ENCODE measurements at regions not wholly inside any gene's neighbourhood (a gene's known extent, or its start where the extent isn't known, plus 50 kb on each side); places are given as distances from the start of the nearest gene placed in this dataset.
A peak's percentile ranks its signal among the peaks of the same experiment; 100 is the strongest.
"Not testable (repeated sequence)": the region's sequence is repeated elsewhere in the genome, so short reads cannot be mapped to it uniquely, and the experiment has no call there.

DNA sequence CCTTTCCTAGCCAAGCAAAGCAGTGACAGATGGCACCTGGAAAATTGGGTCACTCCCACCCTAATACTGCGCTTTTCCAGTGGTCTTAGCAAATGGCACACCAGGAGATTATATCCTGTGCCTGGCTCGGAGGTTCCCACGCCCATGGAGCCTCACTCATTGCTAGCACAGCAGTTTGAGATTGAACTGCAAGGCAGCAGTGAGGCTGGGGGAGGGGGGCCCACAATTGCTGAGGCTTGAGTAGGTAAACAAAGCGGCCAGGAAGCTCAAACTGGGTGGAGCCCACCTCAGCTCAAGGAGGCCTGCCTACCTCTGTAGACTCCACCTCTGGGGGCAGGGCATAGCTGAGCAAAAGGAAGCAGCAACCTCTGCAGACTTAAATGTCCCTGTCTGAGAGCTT lies 635.0 kb downstream of the C12orf50 start:
- DNase-seq: not testable (repeated sequence)

DNA sequence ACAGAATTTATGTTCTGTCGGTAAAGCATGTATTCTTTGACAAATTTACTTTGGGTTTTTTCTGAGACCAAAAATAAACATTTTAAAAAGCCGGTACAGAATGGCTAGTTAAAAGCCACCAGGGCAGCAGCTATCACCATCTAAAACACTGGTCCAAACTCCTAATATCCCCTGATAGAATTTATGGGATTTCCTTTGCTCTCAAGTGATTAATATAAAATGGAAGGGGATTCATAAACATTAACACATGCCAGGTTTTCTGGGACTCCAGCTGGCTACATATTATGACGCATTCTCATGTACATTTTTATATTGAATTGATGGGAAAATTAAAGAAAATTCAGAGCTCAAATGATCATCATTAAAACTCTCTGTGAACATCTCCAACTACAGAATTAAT lies 640.8 kb downstream of the C12orf50 start:
- no peak for DNase-seq

DNA sequence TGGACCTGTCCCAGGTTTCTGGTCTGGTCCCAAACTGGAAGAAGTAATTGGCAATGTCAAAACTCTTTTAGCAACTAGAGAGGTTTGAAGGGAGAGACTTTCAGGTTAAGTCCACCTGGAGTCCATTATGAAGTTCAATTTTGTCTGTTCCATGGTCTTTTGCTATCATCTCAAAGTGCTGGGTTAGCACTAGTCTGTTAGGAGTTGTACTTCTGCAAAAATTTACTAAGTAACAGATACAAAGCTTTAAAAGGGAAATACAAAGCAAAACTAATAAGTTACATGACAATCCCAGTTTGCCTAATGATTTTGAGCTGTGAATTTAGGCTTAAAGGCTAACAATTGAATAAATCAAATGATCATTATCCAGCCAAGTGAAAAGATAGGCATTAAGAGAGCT lies 643.9 kb downstream of the C12orf50 start:
- DNase-seq: no peak

DNA sequence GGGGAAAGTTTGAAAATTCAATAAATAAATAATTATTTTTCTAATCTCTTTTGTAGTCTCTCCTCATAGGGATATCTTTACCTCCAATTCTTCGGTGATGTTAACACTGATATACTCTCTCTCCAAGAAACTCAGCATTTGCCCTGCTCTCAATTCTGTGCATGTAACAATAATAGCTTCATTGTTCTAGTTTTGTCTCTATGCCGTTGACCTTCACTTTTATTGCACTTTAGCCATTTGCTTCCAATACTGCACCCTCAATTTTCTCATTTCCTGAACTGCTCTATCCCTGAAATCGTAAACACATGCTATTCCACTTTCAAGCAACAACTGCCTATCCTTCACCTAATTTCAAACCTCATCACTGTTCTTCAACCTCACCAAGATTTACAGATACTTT lies 645.0 kb downstream of the C12orf50 start:
- no peak for DNase-seq

DNA sequence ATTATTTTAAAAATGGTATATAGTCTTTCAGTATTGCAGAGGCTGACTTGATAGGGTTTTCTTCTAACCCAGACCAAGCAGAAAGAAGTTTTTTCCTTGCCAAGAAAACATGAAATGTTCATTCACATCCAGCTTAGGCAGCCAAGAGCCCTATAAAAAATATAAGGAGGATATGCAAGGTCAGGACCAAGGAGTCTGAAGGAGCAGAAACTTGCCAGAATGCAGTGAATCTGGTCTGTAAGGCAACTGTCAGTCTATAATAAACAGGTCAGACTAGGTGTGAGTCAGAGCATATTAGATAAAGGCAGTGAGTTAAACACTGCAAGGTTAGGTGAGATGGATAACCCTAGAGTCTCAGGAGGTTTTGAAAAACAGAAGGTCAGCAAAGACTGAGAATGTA lies 645.5 kb downstream of the C12orf50 start:
- DNase-seq: no peak

DNA sequence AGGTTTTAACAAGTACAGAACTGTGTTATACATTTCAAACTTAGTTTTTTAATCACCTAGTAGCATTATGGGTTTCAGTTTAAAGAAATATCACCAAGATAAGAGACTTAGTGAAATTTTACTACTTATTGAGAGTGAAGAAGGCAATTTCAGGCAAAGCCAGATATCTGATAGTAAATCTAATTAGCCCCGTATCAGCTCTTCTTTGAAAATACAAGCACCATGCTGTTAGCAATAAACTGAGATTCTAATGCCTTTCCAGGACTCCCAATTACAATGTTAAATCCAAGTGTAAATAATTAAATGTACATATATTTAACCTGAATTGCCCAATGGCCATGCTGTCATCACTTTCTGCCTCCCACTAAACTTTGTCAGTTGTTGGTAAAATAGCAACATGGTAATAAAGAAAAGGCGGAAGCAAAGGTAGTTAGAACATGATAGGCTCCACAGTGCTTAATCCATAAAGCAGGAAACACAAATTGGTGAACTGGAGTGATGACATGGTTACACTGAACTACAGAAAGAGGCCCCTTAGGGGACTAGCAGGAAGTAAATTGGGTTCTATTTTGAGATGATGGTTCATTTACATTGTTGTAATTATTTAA lies 646.1 kb downstream of the C12orf50 start:
- DNase-seq: no peak

DNA sequence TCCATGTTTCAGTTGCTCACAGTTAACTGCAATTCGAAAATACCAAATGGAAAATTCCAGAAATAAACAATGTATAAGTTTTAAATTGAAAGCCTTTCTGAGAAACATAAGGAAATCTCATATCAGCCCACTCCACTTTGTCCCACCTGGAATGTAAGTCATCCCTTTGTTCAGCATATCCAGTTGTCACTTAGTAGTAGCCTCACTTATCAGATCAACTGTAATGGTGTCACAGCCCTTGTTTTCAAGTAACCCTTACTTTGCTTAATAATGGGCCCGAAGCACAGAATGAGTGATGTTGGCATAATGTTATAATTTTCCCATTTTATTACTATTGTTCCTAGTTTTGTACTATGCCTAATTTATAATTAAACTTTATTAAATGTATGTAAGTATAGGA lies 646.8 kb downstream of the C12orf50 start:
- DNase-seq: no peak

DNA sequence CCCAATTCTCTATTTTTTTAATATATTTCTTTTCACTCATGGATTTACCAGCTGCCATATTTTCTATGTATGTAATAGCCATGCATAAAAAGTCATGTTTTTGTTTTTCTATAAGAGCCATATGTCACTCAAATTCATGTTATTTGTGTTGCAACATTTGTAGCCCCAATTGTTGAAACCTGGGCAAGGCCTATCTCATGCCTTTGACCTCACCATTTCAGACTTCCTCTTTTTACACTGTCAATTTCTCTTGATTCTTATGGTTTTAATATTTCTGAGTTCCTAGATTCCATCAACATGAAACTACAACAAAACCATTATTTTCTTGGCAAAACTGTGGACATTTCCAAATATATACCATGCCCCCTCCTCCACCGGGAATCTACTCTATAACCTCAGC lies 647.5 kb downstream of the C12orf50 start:
- peak; percentile 15 for DNase-seq

DNA sequence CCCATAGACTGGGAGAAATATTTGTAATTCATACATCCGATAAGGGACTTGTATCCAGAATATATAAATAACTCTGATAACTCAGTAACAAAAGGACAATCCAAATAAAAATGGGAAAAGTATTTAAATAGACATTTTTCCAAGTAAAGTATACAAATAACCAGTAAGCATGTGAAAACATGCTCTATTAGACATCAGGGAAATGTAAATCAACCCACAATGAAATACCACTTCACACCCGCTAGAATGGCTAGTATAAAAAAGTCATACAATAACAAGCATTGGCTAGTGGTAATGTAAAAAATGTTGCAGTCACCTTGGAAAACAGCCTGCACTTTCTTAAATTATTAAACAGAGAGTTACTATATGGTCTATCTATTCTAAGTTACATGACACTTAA lies 650.7 kb downstream of the C12orf50 start:
- DNase-seq: no peak

DNA sequence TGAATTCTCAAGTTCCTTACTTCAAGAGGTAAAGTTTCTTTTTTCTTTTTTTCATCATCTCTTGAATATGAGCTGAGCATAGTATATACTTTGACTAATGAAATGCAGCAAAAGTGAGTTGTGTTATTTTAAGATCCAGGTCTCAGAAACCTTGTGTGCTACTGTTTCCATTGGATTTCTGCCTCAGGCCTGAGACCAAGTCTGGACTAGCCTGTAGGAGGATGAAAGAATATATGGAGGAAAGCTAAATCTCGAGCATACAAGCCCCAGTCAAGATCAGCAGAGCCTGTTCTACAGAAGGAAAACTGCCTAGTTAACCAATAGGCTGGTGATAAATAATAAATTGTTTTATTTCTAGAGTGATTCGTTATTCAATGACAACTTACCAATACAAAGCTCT lies 652.5 kb downstream of the C12orf50 start:
- no peak for DNase-seq

DNA sequence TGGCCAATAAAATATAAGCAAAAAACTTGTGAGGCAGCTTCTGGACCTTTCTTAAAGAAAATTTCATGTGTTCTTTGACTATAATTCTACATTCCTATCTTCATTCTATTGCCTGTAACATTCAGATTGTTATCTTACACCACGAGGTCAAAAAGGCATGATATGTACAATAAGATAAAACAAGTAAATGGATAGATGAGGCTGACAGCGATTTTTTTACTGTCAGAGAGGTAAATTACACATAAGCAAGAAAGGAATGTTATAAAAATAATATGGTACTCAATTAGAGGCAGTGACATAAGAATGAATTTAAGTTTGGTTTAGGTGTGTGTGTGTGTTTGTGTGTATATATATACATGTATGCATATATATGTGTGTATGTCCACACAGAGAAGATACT lies 660.0 kb downstream of the C12orf50 start:
- DNase-seq: no peak

DNA sequence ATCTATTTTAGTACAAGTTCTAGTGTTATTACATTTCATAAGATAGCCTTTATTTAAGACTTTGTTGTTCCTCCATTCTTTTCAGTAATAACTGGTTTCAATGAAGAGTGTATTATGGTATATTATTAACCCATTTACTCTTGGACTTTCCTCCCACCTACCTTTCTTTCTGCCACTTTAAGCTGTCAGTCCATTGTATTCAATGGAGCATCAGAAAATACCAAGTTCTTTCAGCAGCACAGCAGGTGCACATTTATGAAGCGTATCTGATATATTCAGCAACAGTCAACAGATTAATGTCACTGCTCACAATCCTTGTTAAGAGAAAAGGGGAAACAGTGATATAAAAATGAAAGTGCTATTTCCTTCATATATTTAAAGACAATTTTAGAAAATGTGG lies 660.9 kb downstream of the C12orf50 start:
- no peak for DNase-seq

DNA sequence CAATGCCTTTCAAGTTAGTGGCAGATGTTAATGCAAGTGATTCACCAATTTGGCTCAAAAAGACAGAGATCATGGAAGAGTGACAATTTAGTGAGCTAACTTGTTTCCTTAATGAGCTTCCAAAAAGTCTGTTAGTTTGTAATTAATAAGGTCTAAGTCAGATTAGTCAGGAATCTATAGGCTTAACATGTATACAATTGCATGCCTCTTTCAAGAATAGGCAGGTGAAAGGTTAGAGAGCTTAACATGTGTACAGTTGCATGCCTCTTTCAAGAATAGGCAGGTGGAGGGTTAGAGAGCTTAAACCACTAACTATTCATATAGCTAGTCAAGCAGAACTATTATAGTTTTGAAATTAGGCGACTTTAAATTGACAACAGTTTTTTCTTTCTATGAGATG lies 663.8 kb downstream of the C12orf50 start:
- no peak for DNase-seq

DNA sequence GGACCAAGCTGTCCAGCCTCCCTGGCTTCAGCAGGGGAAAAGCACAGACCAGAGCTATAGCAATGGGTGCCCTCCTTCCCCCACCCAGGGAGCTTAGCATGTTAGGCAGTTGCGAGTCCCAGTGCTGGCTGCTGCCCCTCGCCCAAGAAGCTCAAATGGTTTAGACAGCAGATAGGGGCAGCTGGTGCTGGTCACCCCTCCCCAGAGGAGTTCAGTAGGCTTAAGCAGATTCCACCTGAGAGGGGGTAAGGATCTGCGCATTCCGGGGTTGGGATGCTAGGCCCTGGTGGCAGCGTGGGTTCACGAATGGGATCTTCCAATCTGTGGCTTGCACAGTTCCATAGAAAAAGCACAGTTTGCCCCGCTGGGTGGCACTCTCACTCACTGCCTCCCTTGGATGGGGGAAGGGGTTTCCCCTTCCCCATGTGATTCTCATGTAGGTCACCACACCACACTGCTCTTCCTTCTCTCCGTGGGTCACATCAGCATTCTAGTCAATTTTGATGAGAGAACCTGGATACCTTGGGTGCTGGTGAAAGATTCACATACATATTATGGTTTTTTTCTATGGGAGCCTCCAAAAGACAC lies 665.6 kb downstream of the C12orf50 start:
- no peak for DNase-seq

DNA sequence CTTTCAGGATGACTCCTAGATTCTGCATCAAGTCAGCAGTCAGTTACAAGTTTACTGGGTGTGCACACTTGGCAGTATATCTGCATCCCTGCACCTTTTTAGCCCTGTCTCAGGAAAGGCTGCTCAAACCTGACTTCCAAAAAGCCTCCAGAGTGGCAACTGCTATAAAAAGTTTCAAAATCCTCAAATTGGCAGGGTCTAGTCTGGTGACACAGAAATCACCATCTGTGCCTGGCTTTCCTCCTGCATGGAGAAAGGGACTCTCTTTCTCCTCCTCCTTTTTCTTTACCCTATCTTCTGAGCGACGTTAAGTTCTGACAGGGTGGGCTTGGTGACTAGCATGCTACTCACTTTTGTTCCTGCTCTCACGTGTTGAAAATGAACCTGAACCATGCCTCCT lies 679.5 kb downstream of the C12orf50 start:
- no peak for DNase-seq

DNA sequence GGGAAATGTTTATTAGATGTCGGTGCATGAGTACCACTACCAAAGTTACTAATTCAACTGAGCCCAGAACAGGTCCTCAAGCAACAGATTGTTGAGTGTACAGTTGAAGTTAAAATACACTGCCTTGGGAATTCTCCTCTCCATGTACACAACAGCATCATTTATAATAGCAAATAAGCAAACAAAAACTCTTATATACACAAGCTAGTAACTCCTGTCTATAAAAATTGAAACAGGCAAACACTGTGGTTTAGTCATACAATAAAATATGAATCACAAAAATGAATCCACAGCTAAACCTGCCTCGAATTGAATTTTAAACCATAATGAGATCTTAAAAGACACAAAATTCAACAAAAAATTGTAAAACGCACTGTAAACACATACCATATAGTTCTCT lies 681.1 kb downstream of the C12orf50 start:
- no peak for DNase-seq

DNA sequence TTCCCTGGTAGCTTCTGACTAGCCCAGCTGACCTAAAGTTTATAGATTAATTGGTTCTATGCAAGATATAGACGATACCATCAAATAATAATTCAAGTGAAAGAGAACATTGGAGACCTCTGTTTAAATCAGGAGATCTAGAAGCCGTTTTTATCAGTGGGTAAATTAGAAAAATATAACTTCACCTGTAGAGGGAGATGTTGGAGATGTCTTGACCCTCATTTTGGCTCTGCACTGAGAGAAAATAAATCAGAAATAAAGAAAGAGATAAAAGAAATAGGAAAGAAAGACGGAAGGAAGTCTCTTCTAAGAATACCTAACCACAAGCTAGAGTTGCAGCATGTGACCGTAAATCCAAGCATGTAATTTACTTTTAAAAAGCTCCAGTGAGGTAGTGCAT lies 684.5 kb downstream of the C12orf50 start:
- no peak for DNase-seq

DNA sequence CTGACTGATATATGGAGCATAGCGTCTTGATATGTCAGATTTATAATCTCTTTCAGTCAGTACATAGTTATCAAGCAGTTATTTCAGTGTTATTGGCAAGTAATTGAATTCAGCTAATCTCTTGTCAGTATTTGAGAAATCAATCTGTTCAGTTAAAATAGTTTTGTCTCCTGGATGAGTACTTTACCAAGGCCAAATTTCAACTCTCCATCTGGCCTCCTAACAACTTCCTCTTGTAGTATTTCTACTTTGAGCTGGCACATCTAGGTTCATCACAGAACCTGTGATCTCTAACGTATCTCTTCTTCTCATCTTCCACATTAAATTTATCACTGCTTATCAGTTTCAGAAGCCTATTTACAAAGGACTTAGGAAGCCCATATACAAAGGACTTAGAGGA lies 690.5 kb downstream of the C12orf50 start:
- DNase-seq: no peak

DNA sequence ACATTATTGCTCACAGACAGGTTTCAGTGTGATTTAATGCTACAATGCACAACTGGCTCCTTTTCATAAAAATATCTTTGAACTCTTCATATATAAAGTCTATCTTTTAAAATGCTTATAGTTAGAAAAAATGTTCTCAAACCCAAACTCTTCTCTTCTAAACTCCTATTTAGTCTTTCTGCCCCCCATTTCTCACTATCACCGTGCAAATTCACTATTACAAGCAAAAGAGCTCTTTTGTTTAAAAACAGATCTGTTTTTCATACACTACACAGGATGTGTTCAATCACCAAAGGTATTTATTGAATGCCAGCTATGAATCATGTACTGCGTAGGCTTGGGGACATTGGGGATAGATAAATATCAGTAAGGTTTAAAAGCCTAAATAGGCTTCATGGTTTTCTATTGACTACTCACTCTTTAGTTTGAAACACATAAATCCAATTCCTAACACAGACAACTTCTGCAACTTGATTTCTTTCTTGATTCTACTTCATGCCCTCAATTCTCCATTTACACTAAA lies 692.3 kb downstream of the C12orf50 start:
- DNase-seq: no peak

DNA sequence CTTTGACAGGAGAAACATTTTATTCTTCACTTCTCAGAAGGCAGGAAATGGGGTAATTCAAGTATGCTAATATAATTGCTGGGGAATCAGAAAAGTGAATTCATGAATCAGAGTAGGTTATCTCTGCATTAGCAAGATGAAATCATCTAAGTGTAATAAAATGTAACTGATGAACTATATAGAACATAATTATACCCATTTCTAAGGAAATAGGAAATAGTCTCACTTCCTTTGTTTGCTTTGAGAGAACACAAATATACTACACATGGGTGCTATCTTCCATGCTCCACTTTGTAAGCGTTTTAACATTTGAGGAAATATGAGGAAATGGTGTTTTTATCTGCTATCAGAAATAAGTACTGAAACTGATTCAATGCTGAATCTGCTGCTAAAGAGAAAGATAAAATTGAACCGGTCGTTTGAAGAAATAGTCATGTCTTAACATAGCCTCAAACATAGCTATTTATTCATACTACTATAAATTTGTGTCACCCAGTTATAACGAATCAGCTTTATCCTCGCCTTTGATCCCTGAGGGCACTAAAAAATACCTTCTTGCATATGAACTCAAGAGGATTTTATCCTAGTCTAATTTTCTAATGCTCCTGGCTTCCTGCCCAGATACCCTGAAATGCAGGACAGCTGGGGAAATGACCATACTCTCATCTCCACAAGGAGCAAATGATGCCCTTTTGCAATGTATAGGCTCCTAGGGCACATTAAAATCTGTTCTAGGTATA lies 696.0 kb downstream of the C12orf50 start:
- DNase-seq: no peak

DNA sequence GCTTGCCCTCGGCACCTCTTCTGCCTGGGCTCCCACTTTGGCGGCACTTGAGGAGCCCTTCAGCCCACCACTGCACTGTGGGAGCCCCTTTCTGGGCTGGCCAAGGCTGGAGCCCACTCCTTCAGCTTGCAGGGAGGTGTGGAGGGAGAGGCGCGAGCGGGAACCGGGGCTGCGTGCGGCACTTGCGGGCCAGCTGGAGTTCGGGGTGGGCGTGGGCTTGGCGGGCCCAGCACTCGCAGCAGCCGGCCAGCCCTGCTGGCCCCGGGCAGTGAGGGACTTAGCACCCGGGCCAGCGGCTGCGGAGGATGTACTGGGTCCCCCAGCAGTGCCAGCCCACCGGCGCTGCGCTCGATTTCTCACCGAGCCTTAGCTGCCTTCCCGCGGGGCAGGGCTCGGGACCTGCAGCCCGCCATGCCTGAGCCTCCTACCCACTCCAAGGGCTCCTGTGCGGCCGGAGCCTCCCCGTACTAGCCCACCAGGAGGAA lies 699.1 kb downstream of the C12orf50 start:
- DNase-seq: not testable (repeated sequence)

DNA sequence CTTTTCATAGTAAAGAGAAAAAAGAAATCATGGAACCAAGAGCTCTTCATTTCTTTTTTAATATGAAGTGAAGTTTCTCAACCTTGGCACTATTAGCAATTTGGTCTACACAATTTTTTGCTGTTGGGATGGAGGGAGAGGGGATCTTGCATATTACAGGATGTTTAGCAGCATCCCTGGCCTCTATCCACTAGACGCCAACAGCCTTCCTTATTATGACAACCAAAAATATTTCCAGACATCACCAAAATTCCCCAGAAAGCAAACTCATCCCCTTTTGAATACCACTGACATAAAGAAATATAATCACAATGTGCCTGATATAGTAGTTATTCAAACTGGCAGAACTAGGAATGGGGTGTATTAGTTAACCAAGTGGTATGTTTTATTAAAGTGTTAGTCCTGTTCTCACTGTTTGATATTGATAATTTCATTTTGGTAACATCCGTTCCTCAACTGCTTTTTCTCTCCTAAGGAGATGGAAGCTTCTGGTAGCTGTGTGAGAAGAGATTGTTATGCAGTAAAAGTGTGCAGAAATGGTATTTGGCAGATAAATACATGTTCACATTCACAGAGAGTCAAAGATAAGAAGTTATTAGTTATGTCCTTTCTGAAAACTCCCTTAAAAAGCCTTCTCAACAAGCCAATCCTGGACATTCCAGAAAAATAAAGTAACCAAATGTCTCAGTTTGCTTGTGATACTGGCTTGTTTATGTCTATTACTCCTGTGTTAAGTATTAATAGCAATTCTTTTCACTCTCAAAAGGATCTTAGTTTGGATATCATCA lies 699.9 kb downstream of the C12orf50 start:
- no peak for DNase-seq

DNA sequence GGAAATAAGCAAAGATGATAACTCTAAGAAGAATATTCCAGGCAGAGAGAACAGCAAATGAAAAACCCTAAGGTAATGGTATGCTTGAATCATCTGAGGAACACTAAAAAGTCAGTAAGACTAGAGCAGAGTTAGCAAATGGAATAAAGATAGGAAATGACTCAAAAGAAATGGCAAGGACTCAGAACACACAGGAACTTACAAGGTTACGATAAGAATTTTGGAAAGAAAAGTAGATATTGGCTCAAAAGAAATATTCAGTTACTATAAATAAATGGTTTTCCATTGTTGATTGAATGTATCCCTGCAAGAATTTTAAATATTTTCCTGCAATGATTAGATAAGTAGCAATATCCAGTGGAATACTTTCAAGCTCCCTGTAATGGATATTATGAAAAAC lies 705.8 kb downstream of the C12orf50 start:
- DNase-seq: no peak
